NCI-H2171 treated with DMSO at 0.1 percent for 48 hours (cell line): ENCODE measurements at regions not wholly inside any gene's neighbourhood (a gene's known extent, or its start where the extent isn't known, plus 50 kb on each side); places are given as distances from the start of the nearest gene placed in this dataset.
A peak's percentile ranks its signal among the peaks of the same experiment; 100 is the strongest.

Experiments used
- DNase-seq: peaks from one replicate; lab custom pipeline; 2025; lab: John Stamatoyannopoulos, UW

DNA sequence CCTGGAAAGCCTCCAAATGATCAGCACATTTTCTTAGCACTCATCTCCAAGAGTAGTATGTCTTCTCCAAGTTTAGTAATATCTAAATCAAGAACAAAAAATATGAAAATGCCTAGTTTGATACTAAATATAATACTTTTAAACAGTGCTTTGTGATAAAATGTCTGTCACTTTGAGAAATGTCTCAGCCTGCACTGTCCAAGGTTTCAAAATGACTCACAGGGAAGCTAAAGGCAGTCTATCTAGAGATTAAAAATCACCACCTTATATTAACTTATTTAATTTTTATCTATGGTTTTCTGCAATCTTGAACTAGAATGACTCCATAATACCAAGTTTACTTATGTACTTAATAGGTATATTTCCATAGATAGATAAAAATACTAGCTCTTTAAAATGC, 633.0 kb upstream of the C9orf72 start:
- DNase-seq = no peak

DNA sequence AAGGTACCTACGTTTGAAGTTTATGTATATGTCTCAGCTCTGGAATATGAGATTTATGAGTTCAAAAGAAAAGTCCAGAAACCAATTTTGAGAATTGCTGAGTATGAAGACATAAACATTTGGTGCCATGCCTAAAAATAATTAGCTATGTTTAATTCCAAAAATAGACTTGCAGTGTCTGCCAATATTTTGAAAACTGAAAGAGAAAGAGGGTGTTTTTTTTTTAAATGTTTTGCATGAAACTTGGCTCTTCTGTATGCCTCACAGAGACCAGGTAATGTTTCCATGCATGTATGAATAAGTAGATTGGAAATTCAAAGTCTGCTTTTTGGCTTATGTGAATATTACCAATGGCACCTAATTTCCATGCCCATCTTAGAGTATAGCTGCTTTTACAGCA, 634.4 kb upstream of the C9orf72 start:
- no peak for DNase-seq

DNA sequence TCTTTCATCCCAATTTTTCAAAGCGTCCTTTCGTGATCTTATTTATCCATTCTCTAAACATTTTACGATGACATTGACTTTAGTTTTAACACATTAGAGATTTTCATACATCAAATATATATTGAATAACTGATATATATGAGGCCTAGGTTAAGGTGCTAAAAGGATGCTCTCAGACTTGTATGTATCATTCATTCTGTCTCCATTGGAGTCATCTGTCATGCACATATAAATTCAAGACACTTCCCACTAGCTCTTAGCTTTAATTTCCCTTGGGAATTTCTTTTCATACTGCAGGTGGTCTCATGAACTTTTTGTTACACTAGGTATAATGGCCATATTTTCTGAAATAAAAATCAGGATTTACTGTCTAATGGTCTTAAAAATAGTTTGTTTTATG, 635.8 kb upstream of the C9orf72 start:
- DNase-seq = no peak

DNA sequence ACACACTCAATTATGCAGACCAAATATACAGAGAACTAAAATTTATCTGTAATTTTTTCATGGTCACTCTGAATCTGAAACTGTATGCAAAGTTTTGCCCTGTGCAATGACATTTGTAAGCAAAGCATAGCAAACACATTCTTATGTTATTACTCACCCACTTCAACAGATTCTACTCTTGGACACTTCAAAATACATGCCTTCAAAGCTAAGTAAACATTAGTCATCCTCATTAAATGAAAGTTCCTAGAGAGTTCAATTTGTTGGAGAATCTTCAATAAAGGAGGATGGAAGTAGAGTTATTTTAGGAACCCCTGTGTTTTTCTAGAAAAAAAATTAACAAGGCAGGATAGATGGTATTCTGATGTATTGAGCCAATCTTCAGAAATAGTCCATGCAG, 639.7 kb upstream of the C9orf72 start:
- no peak for DNase-seq

DNA sequence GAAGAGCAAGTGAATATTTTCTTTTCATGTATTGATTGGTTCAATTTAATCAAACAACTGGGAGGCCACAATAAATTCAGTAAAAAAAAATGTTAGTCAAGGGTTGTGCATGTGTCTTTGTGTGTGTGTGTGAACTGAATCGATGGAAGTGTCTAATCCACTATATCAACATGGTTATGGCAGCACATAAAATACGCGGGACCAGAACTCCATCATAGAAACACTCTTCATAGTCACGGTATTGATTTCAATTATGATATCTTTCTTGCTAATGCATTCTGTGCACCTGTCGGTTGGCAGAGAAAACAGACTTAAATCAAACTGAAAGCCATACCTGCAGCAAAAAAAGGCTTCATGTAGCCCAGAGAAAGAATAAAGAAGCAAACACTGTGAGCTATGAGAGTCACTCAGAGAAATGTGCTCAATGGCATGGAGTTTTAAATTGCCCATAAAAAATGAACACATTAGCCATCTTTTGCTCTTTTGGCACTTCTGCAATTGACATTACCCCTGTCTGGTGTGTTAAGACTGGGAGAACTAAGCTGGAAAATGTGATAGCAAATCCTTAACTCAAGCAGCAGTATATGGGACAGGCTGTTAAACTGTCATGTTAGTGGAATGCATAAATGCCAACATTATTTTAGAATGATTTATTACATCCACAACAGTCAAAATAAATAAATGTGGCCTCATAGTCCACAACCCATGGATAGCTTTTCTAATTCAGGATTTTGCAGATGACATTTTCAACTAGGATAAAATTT, 642.4 kb upstream of the C9orf72 start:
- DNase-seq = no peak

DNA sequence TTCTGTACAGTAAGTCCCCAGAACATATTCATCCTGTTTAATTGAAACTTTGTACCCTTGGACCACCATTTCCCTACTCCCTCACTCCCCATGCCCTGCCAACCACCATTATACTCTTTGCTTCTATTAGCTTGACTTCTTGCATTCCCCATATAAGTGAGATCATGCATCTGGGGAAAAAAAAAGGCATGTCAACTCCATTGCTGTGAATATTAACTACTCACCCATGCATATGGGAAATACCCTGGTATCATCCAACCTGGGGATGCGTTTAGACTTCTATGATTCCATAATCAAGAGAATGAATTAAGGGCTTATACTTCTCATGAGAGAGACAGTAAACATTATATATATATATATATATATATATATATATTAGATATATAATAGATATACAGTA, 659.4 kb upstream of the C9orf72 start:
- DNase-seq = no peak

DNA sequence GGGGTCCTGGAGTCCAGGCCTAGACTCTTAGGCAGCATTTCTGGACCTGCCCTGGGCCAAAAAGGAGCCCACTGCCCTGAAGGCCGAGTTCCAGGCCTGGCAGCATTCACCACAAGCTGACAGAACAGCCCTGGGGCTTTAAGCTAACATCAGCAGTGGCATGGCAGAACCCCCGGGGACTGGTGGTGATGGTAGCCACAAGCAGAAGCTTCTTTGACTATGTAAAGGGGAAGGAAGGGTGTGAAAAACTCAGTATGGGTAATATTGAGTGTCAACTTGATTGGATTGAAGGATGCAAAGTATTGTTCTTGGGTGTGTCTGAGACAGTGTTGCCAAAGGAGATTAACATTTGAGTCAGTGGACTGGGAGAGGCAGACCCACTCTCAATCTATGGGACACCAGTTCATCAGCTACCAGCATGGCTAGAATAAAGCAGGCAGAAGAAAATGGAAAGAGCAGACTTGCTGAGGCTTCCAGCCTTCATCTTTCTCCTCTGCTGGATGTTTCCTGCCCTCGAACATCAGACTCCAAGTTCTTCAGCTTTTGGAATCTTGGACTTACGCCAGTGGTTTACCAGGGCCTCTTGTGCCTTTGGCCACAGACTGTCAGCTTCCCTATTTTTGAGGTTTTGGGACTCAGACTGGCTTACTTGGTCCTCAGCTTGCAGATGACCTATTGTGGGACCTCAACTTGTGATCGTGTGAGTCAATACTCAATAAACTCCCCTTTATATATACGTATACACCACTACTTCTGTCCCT, 661.0 kb upstream of the C9orf72 start:
- no peak for DNase-seq

DNA sequence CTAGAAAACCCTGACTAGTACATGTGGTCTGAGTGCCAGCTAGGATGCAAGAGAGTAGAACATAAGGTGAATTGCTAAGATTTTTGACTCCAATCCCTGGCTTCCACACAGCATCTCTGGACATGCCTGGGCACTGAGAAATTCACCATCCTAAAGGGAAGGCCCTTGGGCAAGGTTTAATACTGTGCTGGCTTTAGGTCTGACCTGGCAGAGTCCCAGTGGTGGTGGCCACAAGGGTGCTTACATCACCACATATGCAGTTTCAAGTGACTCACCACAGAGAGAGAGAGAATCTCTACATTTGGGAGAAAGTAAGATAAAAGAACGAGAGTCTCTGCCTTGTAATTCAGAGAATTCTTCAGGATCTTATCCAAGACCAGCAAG, 661.6 kb upstream of the C9orf72 start:
- no peak for DNase-seq

DNA sequence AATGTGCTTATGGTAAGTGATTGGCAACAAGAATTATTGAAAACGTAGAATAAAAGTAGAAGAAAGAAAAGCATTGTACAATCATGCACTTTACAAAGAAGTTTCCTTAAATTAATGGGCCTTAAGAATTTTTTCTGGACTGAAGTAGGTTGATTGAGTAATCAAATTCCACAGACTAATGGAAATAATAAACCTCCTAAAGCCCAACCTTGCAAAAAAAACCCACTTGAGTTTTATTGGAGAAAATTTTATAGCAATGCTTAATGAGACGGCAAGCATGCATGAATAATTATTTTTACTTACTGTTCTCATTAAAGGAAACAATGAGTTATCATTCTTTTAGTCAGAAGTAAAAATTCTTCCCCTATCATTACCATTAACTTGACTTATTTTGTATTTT, 676.1 kb upstream of the C9orf72 start:
- DNase-seq = no peak

DNA sequence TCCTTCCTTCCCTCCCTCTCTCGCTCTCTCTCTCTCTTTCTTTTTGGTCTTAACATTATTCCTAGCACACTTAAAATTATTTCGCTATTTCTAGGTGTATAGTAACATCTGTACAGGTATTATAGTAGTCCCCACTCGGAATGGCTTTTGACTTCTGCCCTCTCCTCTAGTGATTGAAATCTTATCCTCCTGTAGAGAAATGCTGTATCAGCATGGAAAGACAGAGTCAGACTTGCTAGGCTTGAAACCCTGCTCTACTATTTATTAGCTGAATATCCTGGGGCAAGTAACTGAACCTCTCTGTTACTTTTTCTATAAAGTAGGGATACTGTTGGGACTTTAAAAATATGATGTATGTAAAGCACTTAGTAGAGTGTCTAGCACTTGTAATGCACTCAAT, 681.9 kb upstream of the C9orf72 start:
- DNase-seq = no peak

DNA sequence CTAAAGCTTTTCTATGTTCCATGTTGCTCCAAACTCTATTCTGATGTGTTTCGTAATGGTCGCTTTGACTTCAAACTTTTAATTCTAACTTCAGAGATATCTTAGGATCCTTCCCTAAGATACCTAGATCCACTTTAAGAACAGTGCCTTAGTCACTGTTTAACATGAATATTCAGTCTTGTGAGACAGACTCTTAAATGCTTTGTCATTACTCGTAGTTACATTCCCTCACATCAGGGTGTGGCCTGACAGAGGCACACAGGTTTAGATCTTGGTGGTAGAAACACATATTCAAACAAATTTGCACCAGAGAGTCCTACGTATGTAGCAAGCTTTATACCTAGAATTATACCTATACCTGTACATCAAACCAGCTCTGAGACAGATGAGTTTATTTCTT, 687.0 kb upstream of the C9orf72 start:
- DNase-seq = no peak

DNA sequence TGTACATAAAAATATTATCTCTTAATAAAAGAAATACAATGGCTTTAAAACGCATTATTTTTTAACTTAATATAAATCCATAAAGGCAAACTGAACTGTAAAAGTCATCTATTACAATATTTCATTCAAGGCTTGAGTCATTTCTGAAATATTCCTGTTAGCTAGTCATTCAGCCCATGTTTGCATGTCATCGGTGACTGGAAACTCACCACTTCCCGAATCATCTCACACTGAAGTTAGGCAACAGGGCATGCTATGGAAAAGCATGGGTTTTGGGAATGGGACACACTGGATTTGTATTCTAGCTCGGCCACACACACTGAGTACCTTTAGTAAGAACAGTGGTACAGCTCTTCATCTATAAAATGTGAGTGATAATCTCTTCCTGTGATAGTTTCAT, 691.1 kb upstream of the C9orf72 start:
- DNase-seq = no peak

DNA sequence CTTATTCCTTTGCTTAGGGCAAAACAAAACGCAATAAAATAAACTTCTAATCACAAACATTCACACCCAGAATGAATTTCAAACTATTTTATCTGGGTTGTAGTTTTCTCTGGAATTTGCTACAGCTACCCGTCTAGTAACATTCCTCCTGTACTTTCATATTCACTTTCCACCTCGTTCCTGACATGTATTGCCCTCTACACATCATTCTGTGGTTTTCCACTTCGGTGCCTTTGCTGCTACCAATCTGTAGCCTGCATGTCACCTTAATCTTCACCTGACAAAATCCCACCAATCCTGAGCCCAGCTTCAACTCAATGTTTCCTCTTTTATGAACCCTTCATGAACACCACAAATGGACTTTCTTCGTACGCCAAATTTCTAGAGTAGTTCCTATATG, 694.1 kb upstream of the C9orf72 start:
- no peak for DNase-seq

DNA sequence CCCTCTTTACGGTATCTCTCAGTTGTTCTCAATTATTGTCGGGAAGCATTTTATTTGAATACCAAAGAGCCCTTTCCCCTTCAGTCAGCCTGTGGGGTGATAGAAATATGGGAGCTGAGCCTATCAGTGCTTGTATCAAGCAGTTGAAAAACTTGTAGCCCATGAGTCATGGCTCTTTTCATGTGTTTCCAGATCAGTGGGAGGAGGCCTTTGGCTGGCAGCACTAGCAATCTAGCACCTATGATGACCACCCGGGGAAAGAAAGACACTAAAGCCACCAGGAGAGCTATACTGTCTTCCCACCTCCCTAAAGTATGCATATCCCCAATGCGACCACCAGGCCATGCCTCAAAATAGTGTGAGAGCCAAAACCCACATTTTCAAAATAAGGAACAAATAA, 696.9 kb upstream of the C9orf72 start:
- no peak for DNase-seq

DNA sequence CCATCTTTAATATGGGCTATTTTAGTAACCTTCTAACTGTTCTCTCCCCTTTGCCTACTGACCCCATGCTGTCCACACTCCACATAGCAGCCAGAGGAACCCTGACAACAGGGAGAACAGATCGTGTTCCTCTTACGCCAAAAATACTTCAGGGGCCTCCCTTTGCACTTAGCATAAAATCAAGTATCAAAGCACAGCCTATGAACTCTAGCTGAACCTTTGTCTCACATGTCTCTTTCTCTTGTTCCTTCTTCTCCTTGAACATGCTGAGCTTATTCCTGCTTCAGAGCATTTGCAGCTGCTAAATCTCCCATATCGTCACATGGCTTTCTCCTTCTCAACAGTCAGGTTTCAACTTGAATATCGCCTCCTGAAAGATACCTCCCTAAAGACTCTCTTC, 698.8 kb upstream of the C9orf72 start:
- peak; percentile 1 for DNase-seq

DNA sequence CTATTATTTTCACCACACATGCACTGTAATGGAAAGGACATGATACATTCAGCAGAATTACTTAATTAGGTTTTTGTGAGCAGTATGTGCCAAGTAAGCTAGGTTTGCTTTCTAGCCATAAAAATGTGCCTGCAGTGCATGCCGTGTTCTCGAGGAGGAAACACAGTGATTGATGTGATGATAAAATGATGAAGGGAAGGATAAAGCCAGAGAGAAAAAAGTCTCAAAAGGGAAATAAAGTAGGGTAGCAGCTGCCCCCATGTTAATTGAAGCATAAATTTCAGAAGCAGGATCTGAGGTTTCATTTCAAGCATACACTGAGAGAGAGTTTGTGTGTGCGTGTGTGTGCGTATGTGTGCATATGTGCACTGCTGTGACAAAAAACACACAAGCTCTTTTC, 714.2 kb upstream of the C9orf72 start:
- peak; percentile 27 for DNase-seq

DNA sequence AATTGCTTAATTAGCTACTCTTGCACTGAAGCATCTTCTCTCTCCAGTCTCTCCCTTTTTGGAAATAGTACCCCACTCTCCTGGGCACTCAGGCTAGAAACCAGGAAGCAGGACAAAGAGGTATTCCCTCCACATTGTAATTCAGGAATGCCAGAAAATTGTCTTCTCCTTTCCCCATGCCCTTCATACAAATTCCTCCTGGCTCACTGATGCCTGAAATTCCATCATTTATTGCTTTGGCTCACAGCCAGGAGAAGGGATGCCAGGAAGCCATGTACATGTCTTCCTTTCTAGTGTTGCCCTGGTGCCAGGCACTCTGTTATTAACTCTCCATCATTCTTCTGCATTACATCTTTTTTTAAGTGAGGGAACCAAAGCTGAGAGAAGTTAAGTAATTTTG, 716.5 kb upstream of the C9orf72 start:
- DNase-seq = no peak

DNA sequence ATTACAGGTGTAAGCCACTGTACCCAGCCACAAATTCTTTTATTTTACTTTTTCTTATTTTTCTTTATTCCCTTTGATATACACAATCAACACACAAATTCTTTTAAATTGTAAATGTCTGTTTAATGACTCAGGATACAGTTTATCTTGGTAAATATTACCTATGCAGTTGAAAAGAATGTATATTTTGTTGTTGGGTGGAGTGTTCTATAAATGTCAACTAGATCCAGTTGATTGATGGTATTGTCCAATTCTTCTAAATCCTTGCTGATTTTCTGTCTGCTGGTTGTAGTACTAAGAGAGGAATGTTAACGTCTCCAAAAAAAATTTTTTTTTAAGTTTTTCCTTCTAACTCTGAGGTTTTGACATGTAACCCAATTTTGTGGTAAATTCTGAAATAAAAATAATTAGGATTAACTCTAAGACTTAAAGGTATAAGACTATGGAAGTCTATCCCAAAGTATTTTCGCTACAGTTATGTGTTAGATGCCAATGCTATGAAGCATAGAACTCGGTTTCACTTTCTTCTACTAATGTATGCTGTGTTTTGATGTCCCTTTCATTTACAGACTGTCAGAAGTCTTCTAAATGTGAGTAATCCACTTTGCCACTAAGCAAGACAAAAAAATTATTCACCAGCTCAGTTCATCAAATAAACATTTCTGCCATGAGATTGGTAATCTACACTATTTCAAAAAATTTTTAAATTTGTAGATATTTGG, 720.2 kb upstream of the C9orf72 start:
- no peak for DNase-seq

DNA sequence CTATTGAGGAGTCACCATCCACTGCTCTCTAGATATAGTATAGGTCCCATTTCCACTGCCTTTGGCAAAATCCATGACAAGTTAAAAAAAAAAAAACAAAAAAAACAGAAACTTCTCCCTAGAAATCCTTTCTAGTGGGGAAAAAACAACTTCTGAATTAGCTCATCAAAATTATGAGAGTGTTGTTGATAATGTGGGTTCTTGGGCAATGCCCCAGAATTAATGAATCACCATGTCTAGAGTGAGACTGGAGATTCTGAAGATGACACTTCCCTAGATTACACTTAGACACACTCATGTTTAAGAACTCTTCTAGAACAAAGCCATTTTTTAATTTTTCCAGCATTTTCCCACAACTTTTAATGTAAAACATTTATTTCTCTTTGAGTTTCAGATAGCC, 728.0 kb upstream of the C9orf72 start:
- no peak for DNase-seq

DNA sequence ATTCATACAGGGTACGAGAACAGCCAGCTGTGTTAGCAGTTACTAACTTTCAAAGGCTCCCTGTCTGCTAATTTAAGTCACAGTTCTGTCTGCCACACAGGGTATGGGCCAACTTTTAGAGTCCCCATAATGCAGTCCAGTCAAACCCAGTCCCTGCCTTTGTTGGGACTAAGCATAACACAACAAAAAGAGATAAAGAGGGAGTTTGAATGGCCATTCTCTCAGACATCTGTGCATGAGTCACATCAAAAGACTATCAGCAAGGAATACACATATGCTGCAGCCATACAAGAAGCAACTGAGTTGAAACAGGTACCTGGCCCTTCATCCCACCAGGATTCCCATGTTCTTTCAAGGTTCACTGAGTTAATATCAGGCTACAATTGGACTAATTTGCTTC, 744.5 kb upstream of the C9orf72 start:
- no peak for DNase-seq

DNA sequence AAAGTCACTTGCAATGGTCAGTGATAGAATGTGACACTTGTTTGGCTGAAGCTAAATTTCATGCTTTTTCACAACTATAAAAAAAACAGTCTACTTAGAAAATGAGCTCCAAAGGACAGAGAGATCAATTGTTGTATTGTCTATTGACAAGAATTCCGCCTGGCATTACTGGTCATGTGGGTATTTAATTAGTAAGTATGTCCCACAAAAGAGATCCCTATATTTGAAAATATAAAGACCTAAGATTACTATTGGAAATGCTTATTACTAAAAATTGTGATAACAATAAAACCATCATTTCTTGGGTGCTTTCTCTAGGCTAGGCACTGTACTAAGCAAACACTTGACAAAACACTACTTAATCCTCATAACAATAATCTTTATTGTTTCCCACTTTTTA, 745.2 kb upstream of the C9orf72 start:
- DNase-seq = no peak

DNA sequence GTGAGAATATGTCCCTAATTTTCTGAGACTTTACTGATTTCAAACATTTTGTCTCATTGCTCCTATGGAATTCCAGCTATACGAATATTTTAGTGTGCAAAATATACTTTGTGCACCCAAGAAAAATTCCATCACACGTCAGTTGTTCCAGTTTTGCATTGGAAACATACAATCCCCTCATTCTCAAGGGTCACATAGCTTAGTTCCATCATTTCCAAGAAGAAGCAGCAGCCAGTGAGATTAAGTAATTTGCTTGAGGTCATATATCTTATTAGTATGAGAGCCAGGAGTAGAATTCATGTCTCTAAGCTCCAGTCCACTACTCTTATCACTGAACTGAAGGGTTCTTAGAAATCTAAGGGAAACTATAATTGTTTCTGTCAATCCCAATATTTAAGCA, 746.7 kb upstream of the C9orf72 start:
- DNase-seq = no peak

DNA sequence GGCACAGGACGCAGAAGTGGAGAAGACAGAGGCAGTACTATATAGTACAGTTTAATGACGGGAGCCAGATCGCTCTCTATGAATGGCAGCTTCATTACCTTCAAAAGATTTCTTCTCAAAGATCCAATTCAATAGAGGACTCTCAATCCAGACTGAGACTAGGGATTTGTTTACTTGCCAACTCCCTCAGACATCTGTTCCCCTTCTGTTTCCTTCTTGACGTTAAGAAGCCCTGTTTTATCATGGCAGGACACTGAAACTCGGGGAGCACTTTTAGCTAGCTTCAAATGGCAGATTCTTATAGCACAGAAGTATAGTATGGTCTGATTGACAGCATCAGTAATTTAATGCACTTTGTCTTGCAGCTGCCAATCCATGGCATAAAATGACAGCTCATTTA, 747.3 kb upstream of the C9orf72 start:
- peak; percentile 62 for DNase-seq
